ENCODE measurements at regions not wholly inside any gene's neighbourhood (a gene's known extent, or its start where the extent isn't known, plus 50 kb on each side); places are given as distances from the start of the nearest gene placed in this dataset.

- intact Hi-C loops (cut with DNase I), result no loop called here
- no peaks in the 10 kb centered on the region for H3K36me3 ChIP-seq
- peaks cover 7 to 28% (median 26%) of the 10 kb centered on the region in 3 donors for H3K4me1 ChIP-seq
- no peak for DNase-seq
- no peaks in the 10 kb centered on the region for H3K27me3 ChIP-seq
- TF ChIP-seq CTCF (IDR thresholded peaks at IDR 0.05) (no peak), POLR2A (IDR thresholded peaks at IDR 0.05) (no peak)
- no peak overlapping the region for H3K27ac ChIP-seq
- H3K4me3 ChIP-seq, result no peak overlapping the region
- no peaks in the 10 kb centered on the region for H3K9me3 ChIP-seq
- WGBS, 2 donors, result 90 to 95% methylated on average over 14 of the region's 14 CpGs
These were observed 250.8 kb upstream of the PITRM1 start for GRCh38 chr10:3423384-3423783.

- DNase-seq, result no peak
- WGBS, 2 donors, result 69 to 75% methylated on average over 8 of the region's 8 CpGs
- TF ChIP-seq CTCF (IDR thresholded peaks at IDR 0.05) (no peak), POLR2A (IDR thresholded peaks at IDR 0.05) (no peak)
- Histone ChIP-seq H3K9me3 (no peaks in the 10 kb centered on the region), H3K36me3 (no peaks in the 10 kb centered on the region), H3K27ac (no peak overlapping the region), H3K27me3 (no peaks in the 10 kb centered on the region), H3K4me3 (no peak overlapping the region), H3K4me1 (peaks cover 7 to 21% (median 21%) of the 10 kb centered on the region in 3 donors)
- intact Hi-C loops (cut with DNase I), result no loop called here
These were observed 249.7 kb upstream of the PITRM1 start for GRCh38 chr10:3422282-3422681.

- no peaks in the 10 kb centered on the region for H3K27me3 ChIP-seq
- intact Hi-C loops (cut with DNase I), result no loop called here
- no peaks in the 10 kb centered on the region for H3K9me3 ChIP-seq
- no peak overlapping the region for H3K27ac ChIP-seq
- no peak for DNase-seq
- peaks cover 7 to 19% (median 17%) of the 10 kb centered on the region in 3 donors for H3K4me1 ChIP-seq
- no peak for TF ChIP-seq CTCF (IDR thresholded peaks at IDR 0.05)
- TF ChIP-seq POLR2A (IDR thresholded peaks at IDR 0.05), result no peak
- WGBS, 2 donors, result 62 to 71% methylated on average over 12 to 16 of the region's 16 CpGs
- H3K4me3 ChIP-seq, result no peak overlapping the region
- no peaks in the 10 kb centered on the region for H3K36me3 ChIP-seq
These were observed 249.1 kb upstream of the PITRM1 start for GRCh38 chr10:3421537-3422257.

- H3K4me1 ChIP-seq, result peaks cover 4 to 10% (median 8%) of the 10 kb centered on the region in 3 donors
- no peak for TF ChIP-seq CTCF (IDR thresholded peaks at IDR 0.05)
- no peak for TF ChIP-seq POLR2A (IDR thresholded peaks at IDR 0.05)
- no peaks in the 10 kb centered on the region for H3K27me3 ChIP-seq
- H3K9me3 ChIP-seq, result no peaks in the 10 kb centered on the region
- intact Hi-C loops (cut with DNase I), result no loop called here
- no peak overlapping the region for H3K27ac ChIP-seq
- 92 to 95% methylated on average over 12 to 17 of the region's 18 CpGs for WGBS, 2 donors
- H3K4me3 ChIP-seq, result no peak overlapping the region
- DNase-seq, result no peak
- H3K36me3 ChIP-seq, result no peaks in the 10 kb centered on the region
These were observed 248.2 kb upstream of the PITRM1 start for GRCh38 chr10:3420527-3421469.
